Right lobe of liver (tissue), 6 donors: ENCODE measurements at regions not wholly inside any gene's neighbourhood (a gene's known extent, or its start where the extent isn't known, plus 50 kb on each side); places are given as distances from the start of the nearest gene placed in this dataset.

Source experiments
- ATAC-seq, 4 donors: fragments of 200-7000 bp; cut with Tn5 transposase; one replicate each; pipeline ENCODE4 v1.9.1; 2020; ENCODE audit warnings: mild to moderate bottlenecking in 4 of 4, moderate library complexity in 4 of 4
- DNase-seq, 3 donors: peaks; one replicate each; pipeline ENCODE4 v3.0.0-alpha.2; 2020
- H3K27ac ChIP-seq, 3 donors: fragments of 200-600 bp; one replicate each; pipeline ENCODE4 v1.8.0; 2022
- H3K27me3 ChIP-seq, 2 donors: fragments of 200-600 bp; one replicate each; pipeline ENCODE4 v1.8.0; 2022
- H3K36me3 ChIP-seq, 4 donors: fragments of 200-600 bp; sonication (generic) in 1 of 4; one replicate each; pipeline versions ENCODE4 v1.5.1 to v1.8.0; 2017 to 2022; ENCODE audit warnings: control low read depth in 1 of 4
- H3K4me1 ChIP-seq, 4 donors: fragments of 200-600 bp; sonication (generic) in 1 of 4; one replicate each; pipeline versions ENCODE4 v1.5.1 to v1.8.0; 2017 to 2022; ENCODE audit warnings: control low read depth in 1 of 4
- H3K4me3 ChIP-seq, 3 donors: fragments of 200-600 bp; one replicate each; pipeline ENCODE4 v1.8.0; 2022
- H3K9me3 ChIP-seq, 4 donors: fragments of 200-600 bp; sonication (generic) in 1 of 4; one replicate each; pipeline versions ENCODE4 v1.5.1 to v1.8.0; 2017 to 2022; ENCODE audit warnings: control low read depth in 1 of 4
- CTCF ChIP-seq, 4 donors: fragments of 200-600 bp in 3 of 4; fragments of 450-650 bp in 1 of 4; IDR thresholded peaks; one replicate each; pipeline versions ENCODE4 v1.5.1 to v1.8.0; 2016 to 2022; ENCODE audit warnings: antibody characterized with exemption in 4 of 4, mild to moderate bottlenecking in 2 of 4
- POLR2A ChIP-seq: fragments of 450-650 bp; IDR thresholded peaks from one replicate; pipeline ENCODE4 v1.6.1; 2017; ENCODE audit warnings: antibody characterized with exemption, mild to moderate bottlenecking
- WGBS: methylation state at CpG from one replicate; pipeline ENCODE4 v1.1.6; 2018; ENCODE audit warnings: low coverage, low lambda C conversion rate; ENCODE audit not compliant: insufficient coverage; ENCODE audit errors: missing lambda C conversion rate; 5-methylcytosine and 5-hydroxymethylcytosine counted together
- intact Hi-C, 2 donors: fragments of 100-400 bp; cut with DNase I; formaldehyde crosslinking; loops; one replicate each; pipeline versions ENCODE4 v1.11.2 to v1.14.1; 2022
- donor health status: DM: no; HTN: yes; CAD: no.
- donor health status: DM: no; HTN: no; CAD: no.
- donor health status: DM: no; HTN: no; CAD: no.
- donor health status: DM: no; HTN: yes; CAD: no.
- donor health status: DM: no; HTN: yes; CAD: no.

- Histone ChIP-seq H3K27me3 (no peaks in the 10 kb centered on the region), H3K9me3 (no peaks in the 10 kb centered on the region), H3K4me3 (no peak overlapping the region), H3K27ac (no peak overlapping the region), H3K4me1 (no peaks in the 10 kb centered on the region), H3K36me3 (no peaks in the 10 kb centered on the region)
- ATAC-seq: no peak
- WGBS: 73% methylated on average over 7 of the region's 7 CpGs
- DNase-seq: no peak
- TF ChIP-seq POLR2A (no peak), CTCF (IDR thresholded peaks at IDR 0.05) (no peak)
- intact Hi-C loops: no loop called here
Observed at GRCh38 chr1:97006044-97006661, 284.6 kb downstream of the PTBP2 start.

- Histone ChIP-seq H3K27ac (no peak overlapping the region), H3K27me3 (no peaks in the 10 kb centered on the region), H3K4me3 (no peak overlapping the region), H3K9me3 (no peaks in the 10 kb centered on the region), H3K4me1 (no peaks in the 10 kb centered on the region), H3K36me3 (no peaks in the 10 kb centered on the region)
- DNase-seq (no peak), ATAC-seq (no peak)
- intact Hi-C loops: no loop called here
- TF ChIP-seq CTCF (IDR thresholded peaks at IDR 0.05) (no peak), POLR2A (no peak)
Observed at GRCh38 chr1:97007840-97008604, 286.4 kb downstream of the PTBP2 start.

- ATAC-seq: no peak
- WGBS: 79% methylated on average over 5 of the region's 5 CpGs
- Histone ChIP-seq H3K4me3 (no peak overlapping the region), H3K27me3 (no peaks in the 10 kb centered on the region), H3K27ac (no peak overlapping the region), H3K36me3 (no peaks in the 10 kb centered on the region), H3K9me3 (no peaks in the 10 kb centered on the region), H3K4me1 (no peaks in the 10 kb centered on the region)
- intact Hi-C loops: no loop called here
- no peak for TF ChIP-seq POLR2A
- TF ChIP-seq CTCF (IDR thresholded peaks at IDR 0.05): no peak
- DNase-seq: no peak
Observed at GRCh38 chr1:97010566-97011264, 289.1 kb downstream of the PTBP2 start.

- no peak for TF ChIP-seq POLR2A
- no peak for TF ChIP-seq CTCF (IDR thresholded peaks at IDR 0.05)
- intact Hi-C loops: no loop called here
- 83% methylated on average over 2 of the region's 2 CpGs for WGBS
- Histone ChIP-seq H3K4me1 (no peaks in the 10 kb centered on the region), H3K36me3 (no peaks in the 10 kb centered on the region), H3K9me3 (no peaks in the 10 kb centered on the region), H3K27me3 (no peaks in the 10 kb centered on the region), H3K27ac (no peak overlapping the region), H3K4me3 (no peak overlapping the region)
- ATAC-seq (no peak), DNase-seq (no peak)
Observed at GRCh38 chr1:97013136-97013535, 291.6 kb downstream of the PTBP2 start.
